RWPE2 (cell line): ENCODE measurements at regions not wholly inside any gene's neighbourhood (a gene's known extent, or its start where the extent isn't known, plus 50 kb on each side); places are given as distances from the start of the nearest gene placed in this dataset.

ENCODE experiments used
- ATAC-seq: fragments of 200-7000 bp; cut with Tn5 transposase; 3 replicates; pipeline ENCODE4 v1.9.1; 2021; ENCODE audit warnings: low read depth
- DNase-seq: peaks from one replicate; pipeline ENCODE4 v3.0.0-alpha.2; 2020; ENCODE audit warnings: low spot score
- H3K27ac ChIP-seq: fragments of 450-650 bp; 2 replicates; pipeline ENCODE4 v1.5.1; 2017; ENCODE audit warnings: mild to moderate bottlenecking; ENCODE audit not compliant: poor library complexity, severe bottlenecking
- H3K27me3 ChIP-seq: fragments of 250-450 bp; sonication (Bioruptor Pico); 2 replicates; pipeline ENCODE4 v1.5.1; 2021; ENCODE audit warnings: mild to moderate bottlenecking, moderate library complexity; ENCODE audit not compliant: insufficient read depth, poor library complexity, severe bottlenecking
- H3K36me3 ChIP-seq: fragments of 250-450 bp; sonication (Bioruptor Pico); 2 replicates; pipeline ENCODE4 v1.5.1; 2020; ENCODE audit warnings: low read depth, mild to moderate bottlenecking, moderate library complexity
- H3K4me1 ChIP-seq: fragments of 250-450 bp; sonication (Bioruptor Pico); 2 replicates; pipeline ENCODE4 v1.5.1; 2021; ENCODE audit warnings: mild to moderate bottlenecking, moderate library complexity; ENCODE audit not compliant: insufficient read depth, poor library complexity, severe bottlenecking
- H3K4me3 ChIP-seq: fragments of 250-450 bp; sonication (Bioruptor Pico); 2 replicates; pipeline ENCODE4 v1.5.1; 2021; ENCODE audit warnings: mild to moderate bottlenecking, moderate library complexity; ENCODE audit not compliant: severe bottlenecking
- H3K9me3 ChIP-seq: fragments of 250-450 bp; sonication (Bioruptor Pico); 2 replicates; pipeline ENCODE4 v1.5.1; 2021; ENCODE audit warnings: mild to moderate bottlenecking, moderate library complexity; ENCODE audit not compliant: severe bottlenecking
- CTCF ChIP-seq: fragments of 450-650 bp; IDR thresholded peaks from one replicate; pipeline ENCODE4 v1.5.1; 2017; ENCODE audit warnings: mild to moderate bottlenecking, moderate library complexity; ENCODE audit not compliant: poor library complexity, severe bottlenecking

DNA sequence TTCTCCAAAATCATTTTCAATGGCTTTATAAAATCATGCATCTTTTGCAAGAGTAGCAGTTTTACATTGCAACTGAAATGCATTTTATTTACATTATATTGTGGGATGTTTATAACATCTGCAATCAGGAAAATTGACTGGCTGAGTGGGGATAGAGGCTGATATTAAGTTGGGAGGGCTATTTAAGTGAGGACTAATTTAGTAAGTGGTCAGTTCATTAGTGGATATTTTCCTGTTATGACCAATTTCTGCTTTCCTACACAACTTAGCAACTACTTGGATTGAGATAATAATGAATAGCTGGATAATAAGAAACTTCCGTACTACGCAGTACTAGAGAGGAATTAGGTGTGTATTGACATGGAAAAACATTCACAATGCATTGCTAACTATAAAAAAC, 92.9 kb upstream of the SSBP2 start:
- Histone ChIP-seq H3K27ac (no peak overlapping the region), H3K4me1 (peaks cover 12% of the 10 kb centered on the region), H3K4me3 (no peak overlapping the region), H3K27me3 (no peaks in the 10 kb centered on the region), H3K9me3 (no peaks in the 10 kb centered on the region), H3K36me3 (no peaks in the 10 kb centered on the region)
- TF ChIP-seq CTCF, result no peak
- ATAC-seq (no peak), DNase-seq (no peak)

DNA sequence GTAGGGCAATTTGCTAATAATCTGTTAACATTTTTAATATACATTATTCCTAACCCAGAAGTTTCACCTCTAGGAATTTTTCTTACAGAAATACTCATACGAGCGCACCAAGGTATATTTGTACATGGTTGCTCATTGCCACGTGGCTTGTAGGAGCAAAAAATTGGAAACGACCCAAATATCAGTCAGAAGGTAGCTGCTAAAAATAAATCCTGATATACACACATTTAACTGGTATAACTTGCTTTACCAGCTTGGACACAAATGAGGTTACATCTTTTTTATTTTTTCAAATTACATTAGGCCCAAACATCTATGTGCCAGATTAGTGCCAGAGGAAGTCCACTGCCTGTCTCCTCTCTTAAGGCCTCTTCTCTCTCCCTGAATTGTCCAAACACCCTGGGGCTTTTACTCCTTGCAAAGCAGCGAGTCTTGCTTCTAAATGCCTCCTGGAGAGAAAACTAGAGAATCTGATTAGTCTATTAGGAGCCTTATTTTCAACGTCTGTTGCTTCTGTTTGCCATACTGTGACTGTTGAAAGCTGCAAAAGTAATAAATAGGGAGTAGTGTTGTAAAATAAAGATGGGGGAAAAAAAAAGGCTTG, 92.0 kb upstream of the SSBP2 start:
- DNase-seq (no peak), ATAC-seq (peak; percentile 67)
- Histone ChIP-seq H3K36me3 (no peaks in the 10 kb centered on the region), H3K9me3 (no peaks in the 10 kb centered on the region), H3K4me3 (no peak overlapping the region), H3K27ac (no peak overlapping the region), H3K4me1 (peaks cover 12% of the 10 kb centered on the region), H3K27me3 (no peaks in the 10 kb centered on the region)
- TF ChIP-seq CTCF, result no peak

DNA sequence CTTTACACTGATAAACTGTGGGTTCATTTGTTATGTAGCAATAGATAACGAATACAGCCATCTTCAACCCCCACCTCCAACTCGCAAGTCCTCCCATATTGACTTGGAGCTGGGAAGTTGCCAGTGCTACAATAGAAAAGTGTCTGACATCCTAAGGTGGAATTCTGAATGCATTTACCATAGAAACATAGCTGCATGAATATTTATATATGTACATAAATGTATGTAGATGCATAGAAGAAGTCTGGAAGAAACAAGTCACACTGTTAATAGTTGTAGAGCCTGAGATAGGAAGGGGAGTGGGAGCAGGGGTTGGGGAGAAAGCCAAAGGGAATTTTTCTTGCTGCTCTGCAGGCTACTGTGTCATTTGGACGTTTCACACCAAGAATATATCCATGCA, 88.1 kb upstream of the SSBP2 start:
- no peak for ATAC-seq
- Histone ChIP-seq H3K36me3 (no peaks in the 10 kb centered on the region), H3K4me3 (no peak overlapping the region), H3K27me3 (no peaks in the 10 kb centered on the region), H3K9me3 (no peaks in the 10 kb centered on the region), H3K4me1 (peaks cover 12% of the 10 kb centered on the region), H3K27ac (no peak overlapping the region)
- TF ChIP-seq CTCF, result no peak
- DNase-seq, result no peak

DNA sequence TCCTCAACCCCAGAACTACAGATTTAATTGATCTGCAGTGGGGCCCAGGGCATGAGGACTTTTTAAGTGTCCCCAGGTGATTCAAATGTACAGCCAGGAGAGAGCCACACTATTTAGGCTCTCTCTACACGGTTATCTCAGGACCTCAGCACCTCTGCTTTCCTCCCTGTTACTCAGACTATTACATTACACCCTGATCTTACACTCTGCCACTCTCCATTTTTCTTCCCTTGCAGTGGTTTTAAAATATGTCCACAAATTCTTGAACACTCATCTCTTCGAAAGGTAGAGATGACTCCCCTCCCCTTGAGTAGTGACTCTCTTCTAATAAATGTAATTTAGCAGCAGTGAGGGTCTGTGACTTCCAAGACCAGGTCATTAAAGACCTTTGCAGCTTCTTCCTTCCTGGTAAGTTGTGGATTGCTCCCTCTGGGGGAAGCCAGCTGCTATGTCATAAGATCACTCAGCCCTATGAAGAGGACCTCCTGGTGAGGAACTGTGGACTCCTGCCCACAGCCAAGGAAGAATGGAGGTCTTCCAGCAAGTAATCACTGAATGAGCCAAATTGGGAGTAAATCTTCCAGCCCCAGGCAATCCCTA, 87.5 kb upstream of the SSBP2 start:
- Histone ChIP-seq H3K4me3 (no peak overlapping the region), H3K4me1 (peaks cover 12% of the 10 kb centered on the region), H3K27ac (no peak overlapping the region), H3K36me3 (no peaks in the 10 kb centered on the region), H3K27me3 (no peaks in the 10 kb centered on the region), H3K9me3 (no peaks in the 10 kb centered on the region)
- TF ChIP-seq CTCF, result peak; percentile 62
- ATAC-seq (peak; percentile 78), DNase-seq (no peak)

GRCh38 chr5:81837667-81838306, 86.9 kb upstream of the SSBP2 start:
- no peak for ATAC-seq
- DNase-seq, result no peak
- Histone ChIP-seq H3K4me1 (peaks cover 6% of the 10 kb centered on the region), H3K9me3 (no peaks in the 10 kb centered on the region), H3K4me3 (no peak overlapping the region), H3K36me3 (no peaks in the 10 kb centered on the region), H3K27ac (no peak overlapping the region), H3K27me3 (no peaks in the 10 kb centered on the region)
- no peak for TF ChIP-seq CTCF
